ENCODE measurements at regions not wholly inside any gene's neighbourhood (a gene's known extent, or its start where the extent isn't known, plus 50 kb on each side); places are given as distances from the start of the nearest gene placed in this dataset.

GRCh38 chr6:147621263-147621662, 112.8 kb downstream of the SAMD5 start:
- DNase-seq = peak; percentile 47

GRCh38 chr6:147621961-147622360, 113.5 kb downstream of the SAMD5 start:
- DNase-seq = no peak

DNA sequence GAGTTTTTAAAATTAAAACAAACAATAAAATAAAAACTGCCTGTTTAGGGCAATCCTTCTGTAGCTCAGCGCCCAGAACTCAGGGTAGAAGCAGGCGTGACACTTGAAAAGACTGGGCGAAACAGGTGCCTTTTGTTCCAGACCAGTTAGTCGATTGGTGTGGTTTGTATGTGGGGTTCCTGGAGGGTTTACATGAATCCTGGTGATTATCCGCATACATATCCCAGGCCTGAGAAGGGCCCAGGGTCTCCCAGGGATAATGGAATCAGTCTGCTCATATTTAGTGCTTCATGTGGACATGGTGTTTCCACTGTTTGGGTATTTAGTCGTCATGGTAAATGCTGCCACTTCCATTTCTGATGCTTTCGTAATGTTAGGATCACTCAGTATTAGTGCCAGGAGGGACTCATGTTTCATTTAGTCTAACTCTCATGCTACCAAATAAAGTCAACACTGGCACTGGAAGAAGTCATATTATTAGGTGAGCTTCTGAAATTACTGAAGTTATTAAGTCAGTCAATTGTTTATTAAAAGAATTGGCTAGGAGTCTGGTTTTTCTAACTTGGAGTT, 116.5 kb downstream of the SAMD5 start:
- DNase-seq = no peak

- DNase-seq = no peak
Measured at GRCh38 chr6:147625946-147626345, 117.5 kb downstream of the SAMD5 start.

DNA sequence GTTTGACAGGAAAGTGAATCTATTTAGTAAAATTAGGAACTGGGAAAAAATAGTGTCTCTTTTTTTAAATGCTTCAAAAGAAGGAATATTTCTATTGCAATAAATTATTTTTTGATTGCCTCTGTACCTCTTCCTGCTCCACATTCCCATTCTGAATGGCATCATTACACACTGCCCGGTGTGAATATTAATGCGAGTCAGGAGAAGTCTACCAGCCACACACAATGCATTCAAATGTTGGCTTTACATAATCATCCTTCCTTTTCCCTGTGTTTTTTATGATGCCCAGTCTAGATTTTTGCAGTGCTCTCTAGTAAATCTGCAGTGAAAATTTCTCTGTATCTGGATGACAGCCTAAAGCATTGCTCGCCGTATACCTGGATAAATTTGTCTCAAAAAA, 118.9 kb downstream of the SAMD5 start:
- no peak for DNase-seq

GRCh38 chr6:147633191-147633590, 124.7 kb downstream of the SAMD5 start:
- DNase-seq = no peak

DNA sequence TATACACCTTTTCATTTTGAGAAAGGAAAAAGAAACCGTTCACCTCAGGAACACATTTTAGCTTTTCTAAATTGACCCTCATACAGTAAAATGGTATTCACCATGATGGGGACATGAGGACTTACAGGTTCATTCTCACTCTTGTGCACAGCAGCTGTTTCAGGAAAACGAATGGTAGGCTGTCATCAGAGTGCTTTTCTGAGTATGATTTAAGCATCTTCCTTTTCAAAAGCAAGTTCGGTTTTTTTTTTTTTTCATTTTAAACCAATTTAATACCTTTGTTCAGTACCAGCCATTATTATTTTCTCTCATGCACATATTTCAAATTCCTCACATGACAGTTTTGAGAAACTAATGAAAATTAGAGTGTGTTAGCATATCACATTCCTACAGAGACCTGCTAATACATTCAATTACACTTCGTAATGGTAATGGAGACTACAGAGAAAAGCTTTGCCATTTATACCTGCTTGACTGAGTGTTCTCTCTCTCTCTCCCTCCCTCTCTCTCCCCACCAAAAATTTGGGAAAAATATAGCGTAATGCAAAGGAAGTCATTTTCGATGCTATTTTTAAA, 129.2 kb downstream of the SAMD5 start:
- no peak for DNase-seq

- no peak for DNase-seq
Measured at GRCh38 chr6:147639279-147639678, 130.8 kb downstream of the SAMD5 start.

DNA sequence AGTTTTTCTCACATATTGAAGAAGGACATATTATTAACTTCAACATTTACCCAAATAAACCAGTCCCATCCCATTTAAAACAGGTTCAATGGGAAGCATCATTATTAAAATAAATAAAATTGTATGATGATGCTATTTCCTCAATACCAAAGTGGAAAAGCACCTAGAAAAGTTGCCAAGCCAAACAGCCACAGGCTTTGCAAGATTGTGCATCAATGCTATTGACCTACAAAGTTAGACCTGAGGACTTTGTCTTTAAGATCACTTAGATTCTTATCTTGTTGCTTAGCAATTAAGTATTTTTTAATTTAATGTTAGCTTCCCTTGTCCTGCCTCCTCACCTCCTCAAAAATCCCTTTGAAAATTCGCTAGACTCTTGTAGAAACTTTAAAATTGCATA, 132.1 kb downstream of the SAMD5 start:
- DNase-seq = no peak

DNA sequence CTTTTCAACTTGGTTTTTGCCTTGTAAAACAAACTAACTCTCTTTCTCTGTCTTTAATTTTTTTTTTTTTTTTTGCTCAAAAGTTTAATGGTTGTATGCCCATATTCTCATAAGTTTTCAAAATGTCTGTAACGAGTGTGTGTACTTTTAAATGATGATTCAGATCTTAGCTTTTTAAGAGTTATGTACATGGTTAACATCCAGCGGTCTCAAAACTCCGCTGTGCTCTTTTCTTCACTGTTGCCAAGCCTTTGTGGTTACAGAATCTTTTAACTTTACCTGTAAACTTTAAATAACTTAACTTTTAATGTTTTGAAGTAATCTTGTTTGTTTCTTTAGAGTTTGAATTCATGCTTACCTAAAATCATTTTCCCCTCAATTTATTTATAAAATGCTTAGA, 133.0 kb downstream of the SAMD5 start:
- no peak for DNase-seq

- DNase-seq = no peak
Measured at GRCh38 chr6:147642458-147642857, 134.0 kb downstream of the SAMD5 start.

DNA sequence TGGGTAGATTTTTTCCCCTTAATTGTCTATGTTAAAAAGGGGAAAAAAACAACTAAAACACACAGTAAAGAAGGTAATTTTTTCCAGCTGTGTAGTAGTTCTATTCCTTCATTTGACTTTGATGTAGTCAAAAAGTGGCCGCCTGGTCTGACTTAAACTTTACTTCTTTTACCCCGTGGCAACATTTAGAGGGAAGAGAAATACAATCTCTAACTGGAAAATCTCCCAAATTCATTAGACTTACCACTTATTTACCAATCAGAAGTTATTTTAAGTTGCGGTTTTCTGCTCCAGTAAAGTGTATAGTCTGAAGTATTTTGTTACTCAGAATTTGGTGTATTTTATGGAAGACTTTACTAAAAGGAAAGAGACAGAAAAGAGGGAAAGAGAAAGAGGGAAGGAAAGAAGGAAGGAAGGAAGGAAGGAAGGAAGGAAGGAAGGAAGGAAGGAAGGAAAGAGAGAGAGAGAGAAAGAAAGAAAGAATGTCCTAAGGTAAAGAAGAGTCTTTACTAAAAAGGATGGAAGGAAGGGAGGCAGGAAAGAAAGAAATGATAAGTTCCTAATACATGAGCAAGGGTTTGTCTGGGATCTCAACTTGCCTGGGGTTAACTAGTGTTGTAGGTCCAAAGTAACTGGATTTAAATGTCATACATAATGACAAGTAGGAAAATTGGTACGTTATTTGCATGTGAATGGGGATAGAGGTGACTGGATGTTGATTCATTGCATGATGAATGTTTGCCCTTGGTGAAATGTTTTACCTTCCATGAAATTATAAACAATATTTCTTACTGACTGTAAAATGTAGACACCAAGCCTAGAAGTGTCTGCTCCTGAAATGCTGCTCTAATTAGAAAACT, 135.1 kb downstream of the SAMD5 start:
- no peak for DNase-seq

DNA sequence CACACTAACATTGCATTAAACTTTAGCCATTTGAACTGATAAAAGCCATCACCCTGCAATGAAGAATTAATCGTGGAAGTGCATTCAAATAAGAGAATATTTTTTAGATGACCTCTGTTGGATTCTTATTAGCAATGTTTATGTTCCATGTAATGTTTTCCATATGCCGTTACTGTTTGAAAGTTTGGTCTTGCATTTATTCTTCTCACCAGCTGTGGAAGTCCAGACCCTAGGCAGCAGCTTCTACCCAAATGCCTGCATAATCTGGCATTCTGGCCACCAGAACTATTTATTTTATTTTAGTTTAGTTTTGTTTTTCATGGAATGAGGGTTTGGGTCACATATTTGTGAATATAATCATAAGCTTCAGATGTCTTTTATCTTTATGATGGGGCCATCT, 140.4 kb downstream of the SAMD5 start:
- no peak for DNase-seq

GRCh38 chr6:147651249-147652063, 143.0 kb downstream of the SAMD5 start:
- DNase-seq = no peak

- no peak for DNase-seq
Measured at GRCh38 chr6:147653631-147654030, 145.1 kb downstream of the SAMD5 start.

DNA sequence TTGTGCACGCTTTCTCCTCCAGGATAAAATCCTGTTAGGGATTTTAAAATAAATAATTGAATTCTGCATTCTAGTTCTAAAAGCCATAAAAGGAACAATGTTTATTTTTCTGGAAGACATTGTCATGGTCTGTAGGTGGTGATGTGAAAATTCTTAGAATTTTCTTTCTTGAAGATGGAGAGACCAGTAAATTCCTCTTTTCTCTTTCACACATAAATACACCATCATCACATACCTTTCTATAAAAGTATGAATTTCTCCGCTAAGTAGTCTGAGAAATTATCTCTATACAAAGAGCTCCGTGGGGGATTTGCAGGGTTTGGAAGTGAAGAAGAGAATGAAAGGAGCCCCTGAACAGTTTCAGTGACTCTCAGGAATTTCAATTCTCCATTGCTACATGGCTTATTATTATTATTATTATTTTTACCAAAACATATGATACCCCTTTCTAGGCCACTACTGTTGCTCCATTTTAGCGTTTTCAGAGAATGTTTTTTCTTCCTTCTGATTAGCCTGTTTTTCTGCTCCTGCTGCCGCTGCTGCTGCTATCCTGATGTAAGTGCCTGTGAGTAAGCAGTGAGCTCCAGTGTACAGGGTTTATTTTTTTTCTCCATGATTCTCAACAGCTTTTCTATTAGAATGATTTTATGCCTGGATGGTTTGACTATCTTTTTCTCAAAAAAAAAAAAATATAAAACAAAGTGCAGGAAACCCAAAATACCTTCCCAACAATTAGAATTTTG, 145.8 kb downstream of the SAMD5 start:
- no peak for DNase-seq

DNA sequence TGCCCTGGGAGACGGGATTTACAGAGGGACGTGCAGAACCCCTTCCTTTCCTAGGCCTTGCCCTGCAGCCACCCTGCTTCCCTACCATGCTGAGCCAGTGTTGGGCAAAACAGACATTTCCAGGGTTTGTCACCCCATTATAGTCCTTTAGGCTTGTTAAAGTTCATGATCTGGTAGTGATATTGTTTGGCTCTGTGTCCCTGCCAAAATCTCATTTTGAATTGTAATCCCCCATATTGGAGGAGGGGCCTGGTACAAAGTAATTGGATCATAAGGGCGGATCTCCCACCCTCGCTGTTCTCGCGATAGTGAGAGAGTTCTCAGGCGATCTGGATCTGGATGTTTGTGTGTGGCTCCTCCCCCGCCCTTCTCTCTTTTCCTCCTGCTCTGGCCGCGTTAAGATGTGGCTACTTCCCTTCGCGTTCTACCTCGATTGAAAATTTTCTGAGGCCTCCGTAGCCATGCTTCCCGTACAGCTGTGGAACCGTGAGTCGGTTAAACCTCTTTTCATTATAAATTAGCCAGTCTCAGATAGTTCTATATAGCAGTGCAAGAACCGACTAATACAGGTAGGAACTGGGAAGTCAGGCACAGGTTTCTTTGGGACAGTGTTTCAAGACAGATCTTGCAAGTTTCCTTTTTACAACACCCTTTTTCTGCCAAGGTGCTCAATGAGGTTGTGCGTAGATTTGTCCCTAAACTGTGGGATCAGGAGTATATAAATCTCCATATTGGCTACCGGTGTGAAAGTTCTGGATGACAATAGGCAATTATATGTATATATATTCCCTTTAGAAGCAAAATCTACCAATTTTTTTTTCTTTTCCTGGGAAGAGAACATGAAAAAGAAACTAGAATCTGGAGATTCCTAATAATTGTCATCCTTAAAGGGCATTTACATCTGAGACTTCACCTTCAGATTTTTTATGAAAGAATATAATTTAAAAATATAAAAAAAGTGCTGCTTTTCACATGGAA, 152.1 kb downstream of the SAMD5 start:
- no peak for DNase-seq

GRCh38 chr6:147662646-147663045, 154.2 kb downstream of the SAMD5 start:
- DNase-seq = no peak

- no peak for DNase-seq
Measured at GRCh38 chr6:147664092-147664491, 155.6 kb downstream of the SAMD5 start.

DNA sequence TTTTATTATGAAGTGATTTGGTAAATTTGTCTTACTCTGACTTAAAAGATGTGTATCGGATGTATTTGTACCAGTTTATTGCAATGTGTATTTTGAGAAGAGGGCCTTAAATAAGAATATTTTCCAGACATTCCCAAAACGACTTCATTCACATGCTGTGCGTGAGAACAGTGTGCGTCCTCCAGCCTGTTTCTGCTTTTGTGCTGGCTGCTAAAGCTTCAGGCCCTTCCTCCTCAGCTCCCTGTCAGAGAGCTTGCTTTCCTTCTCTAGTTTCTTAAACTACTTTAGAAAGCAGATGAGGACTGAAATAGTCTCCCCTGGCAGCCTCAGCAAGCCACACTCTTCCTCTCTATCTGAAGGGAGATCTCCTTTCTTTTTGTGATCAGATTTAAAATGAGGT, 157.8 kb downstream of the SAMD5 start:
- DNase-seq = no peak

- DNase-seq = no peak
Measured at GRCh38 chr6:147667082-147667481, 158.6 kb downstream of the SAMD5 start.

Data from femur (tissue), 1 donor.